BJ (cell line): ENCODE measurements at regions not wholly inside any gene's neighbourhood (a gene's known extent, or its start where the extent isn't known, plus 50 kb on each side); places are given as distances from the start of the nearest gene placed in this dataset.

Experiments used
- CTCF ChIA-PET: fragments of 350-600 bp; formaldehyde crosslinking; extraction: SDS; loops from one replicate; lab custom pipeline; 2021; ENCODE audit warnings: antibody characterized with exemption, inconsistent platforms; lab: Yijun Ruan, JAX
- POLR2A ChIA-PET: fragments of 300-600 bp; sonication (Branson Sonifier 250); formaldehyde crosslinking; extraction: SDS; loops from one replicate; lab custom pipeline; 2021; ENCODE audit warnings: antibody characterized with exemption; lab: Charles Lee
- DNase-seq: peaks from one replicate; pipeline ENCODE4 v3.0.0-alpha.2; 2011; ENCODE audit warnings: low read depth
- H3K27me3 ChIP-seq: 2 replicates; pipeline ENCODE4 v1.6.0; 2011; ENCODE audit warnings: low read length; ENCODE audit not compliant: control insufficient read depth, insufficient read depth
- H3K36me3 ChIP-seq: 2 replicates; pipeline ENCODE4 v1.5.1; 2011; ENCODE audit warnings: low read length; ENCODE audit not compliant: control insufficient read depth, insufficient read depth
- H3K4me3 ChIP-seq: 2 replicates; pipeline ENCODE4 v1.5.1; 2011; ENCODE audit warnings: low read depth, mild to moderate bottlenecking, control low read depth, low read length
- CTCF ChIP-seq: IDR thresholded peaks from 2 replicates; pipeline ENCODE4 v1.5.1; 2011; ENCODE audit warnings: low read depth, mild to moderate bottlenecking, control low read depth, inconsistent platforms, low read length, moderate library complexity; ENCODE audit not compliant: insufficient read depth

GRCh38 chr9:31868830-31869229 lies 515.6 kb upstream of the ACO1 start:
- no peak for DNase-seq
- no peak for TF ChIP-seq CTCF
- ChIA-PET POLR2A (no interaction called here), CTCF (no interaction called here)
- Histone ChIP-seq H3K36me3 (no peaks in the 10 kb centered on the region), H3K27me3 (no peaks in the 10 kb centered on the region), H3K4me3 (no peak overlapping the region)

GRCh38 chr9:31870276-31870675 lies 514.2 kb upstream of the ACO1 start:
- no peaks in the 10 kb centered on the region for H3K27me3 ChIP-seq
- ChIA-PET CTCF (no interaction called here), POLR2A (no interaction called here)
- DNase-seq = no peak
- H3K4me3 ChIP-seq = no peak overlapping the region
- TF ChIP-seq CTCF = no peak
- no peaks in the 10 kb centered on the region for H3K36me3 ChIP-seq

- Histone ChIP-seq H3K4me3 (no peak overlapping the region), H3K36me3 (no peaks in the 10 kb centered on the region), H3K27me3 (no peaks in the 10 kb centered on the region)
- DNase-seq = no peak
- ChIA-PET CTCF (no interaction called here), POLR2A (no interaction called here)
- TF ChIP-seq CTCF = no peak
Observed at GRCh38 chr9:31873722-31874121, 510.7 kb upstream of the ACO1 start.

- POLR2A ChIA-PET = no interaction called here
- Histone ChIP-seq H3K36me3 (no peaks in the 10 kb centered on the region), H3K4me3 (no peak overlapping the region), H3K27me3 (no peaks in the 10 kb centered on the region)
- CTCF ChIA-PET = no interaction called here
- DNase-seq = no peak
- no peak for TF ChIP-seq CTCF
Observed at GRCh38 chr9:31894008-31894407, 490.4 kb upstream of the ACO1 start.

- ChIA-PET CTCF (no interaction called here), POLR2A (no interaction called here)
- no peaks in the 10 kb centered on the region for H3K36me3 ChIP-seq
- no peak overlapping the region for H3K4me3 ChIP-seq
- no peaks in the 10 kb centered on the region for H3K27me3 ChIP-seq
- no peak for TF ChIP-seq CTCF
- DNase-seq = no peak
Observed at GRCh38 chr9:31908158-31908890, 476.1 kb upstream of the ACO1 start.
